GM23338 (cell line): ENCODE measurements at regions not wholly inside any gene's neighbourhood (a gene's known extent, or its start where the extent isn't known, plus 50 kb on each side); places are given as distances from the start of the nearest gene placed in this dataset.

ENCODE experiments used
- ATAC-seq: fragments of 200-7000 bp; cut with Tn5 transposase; 3 replicates; pipeline ENCODE4 v1.9.1; 2020
- DNase-seq: peaks from one replicate; pipeline ENCODE4 v3.0.0-alpha.2; 2015; ENCODE audit warnings: low spot score
- H2AFZ ChIP-seq: fragments of 200-600 bp; sonication (generic); 2 replicates; pipeline ENCODE4 v1.8.0; 2016; ENCODE audit warnings: antibody characterized with exemption, mild to moderate bottlenecking, moderate library complexity
- H3F3A ChIP-seq: fragments of 200-600 bp; sonication (generic); replicated peaks from 2 replicates; pipeline ENCODE4 v1.8.0; 2017; ENCODE audit warnings: antibody characterized with exemption, mixed run types, low read depth
- H3K27ac ChIP-seq: fragments of 200-600 bp; sonication (generic); 2 replicates; pipeline ENCODE4 v1.6.1; 2016; ENCODE audit warnings: low read depth
- H3K27me3 ChIP-seq: fragments of 200-600 bp; sonication (generic); 2 replicates; pipeline ENCODE4 v1.8.0; 2016; ENCODE audit warnings: mild to moderate bottlenecking, mixed run types, moderate library complexity; ENCODE audit not compliant: insufficient read depth
- H3K36me3 ChIP-seq: fragments of 200-600 bp; sonication (generic); 2 replicates; pipeline ENCODE4 v1.8.0; 2016; ENCODE audit warnings: mild to moderate bottlenecking; ENCODE audit not compliant: insufficient read depth
- H3K4me1 ChIP-seq: fragments of 200-600 bp; sonication (generic); 2 replicates; pipeline ENCODE4 v1.8.0; 2016; ENCODE audit warnings: mild to moderate bottlenecking, moderate library complexity; ENCODE audit not compliant: insufficient read depth
- H3K4me2 ChIP-seq: fragments of 200-600 bp; sonication (generic); 2 replicates; pipeline ENCODE4 v1.7.1; 2017; ENCODE audit warnings: mixed run types
- H3K4me3 ChIP-seq: fragments of 200-600 bp; sonication (generic); 2 replicates; pipeline ENCODE4 v1.6.1; 2016; ENCODE audit warnings: mixed run types
- H3K79me2 ChIP-seq: fragments of 200-600 bp; sonication (generic); replicated peaks from 2 replicates; pipeline ENCODE4 v1.8.0; 2017; ENCODE audit warnings: mild to moderate bottlenecking; ENCODE audit not compliant: insufficient read depth
- H3K9me2 ChIP-seq: fragments of 200-600 bp; sonication (generic); 2 replicates; pipeline ENCODE4 v1.8.0; 2017; ENCODE audit not compliant: insufficient read depth
- H4K20me1 ChIP-seq: fragments of 200-600 bp; sonication (generic); replicated peaks from 2 replicates; pipeline ENCODE4 v1.8.0; 2017; ENCODE audit warnings: mild to moderate bottlenecking; ENCODE audit not compliant: insufficient read depth
- H3K27ac Mint-ChIP-seq: 2 replicates; pipeline ENCODE4 v1.8.0; 2020; ENCODE audit warnings: inconsistent platforms, mild to moderate bottlenecking, moderate library complexity, mixed read lengths
- H3K27me3 Mint-ChIP-seq: 3 replicates; pipeline ENCODE4 v1.8.0; 2022; ENCODE audit warnings: low read depth, mild to moderate bottlenecking, moderate library complexity, mixed read lengths, inconsistent platforms; ENCODE audit not compliant: insufficient read depth, poor library complexity
- H3K36me3 Mint-ChIP-seq: 3 replicates; pipeline ENCODE4 v1.8.0; 2021; ENCODE audit warnings: low read depth, mild to moderate bottlenecking, inconsistent platforms, moderate library complexity, mixed read lengths
- H3K4me1 Mint-ChIP-seq: 3 replicates; pipeline ENCODE4 v1.8.0; 2020; ENCODE audit warnings: mild to moderate bottlenecking, inconsistent platforms, mixed read lengths
- H3K4me3 Mint-ChIP-seq: 3 replicates; pipeline ENCODE4 v1.8.0; 2021; ENCODE audit warnings: moderate library complexity, mild to moderate bottlenecking, inconsistent platforms, mixed read lengths
- H3K9me3 Mint-ChIP-seq: 3 replicates; pipeline ENCODE4 v1.8.0; 2020; ENCODE audit warnings: moderate library complexity, mild to moderate bottlenecking, inconsistent platforms, mixed read lengths
- CREB1 ChIP-seq: fragments of 250-450 bp; sonication (Bioruptor Pico); IDR thresholded peaks from 2 replicates; pipeline ENCODE4 v1.5.0; 2020; ENCODE audit warnings: low read depth, mild to moderate bottlenecking, moderate library complexity
- ETS1 ChIP-seq: IDR thresholded peaks from 2 replicates; pipeline ENCODE4 v1.6.1; 2016; ENCODE audit warnings: antibody characterized with exemption
- EZH2 ChIP-seq: fragments of 200-600 bp; sonication (generic); IDR thresholded peaks from one replicate; pipeline ENCODE4 v1.8.0; 2017; ENCODE audit warnings: antibody characterized with exemption, mild to moderate bottlenecking, low read depth; ENCODE audit not compliant: unreplicated experiment
- EZH2phosphoT487 ChIP-seq: fragments of 200-600 bp; sonication (generic); IDR thresholded peaks from one replicate; pipeline ENCODE4 v1.8.1; 2018; ENCODE audit warnings: antibody characterized with exemption; ENCODE audit not compliant: unreplicated experiment
- JUNB ChIP-seq: IDR thresholded peaks from one replicate; pipeline ENCODE4 v1.6.1; 2016; ENCODE audit warnings: antibody characterized with exemption; ENCODE audit not compliant: unreplicated experiment
- NANOG ChIP-seq: IDR thresholded peaks from 2 replicates; pipeline ENCODE4 v1.6.1; 2016; ENCODE audit warnings: antibody characterized with exemption, borderline replicate concordance
- REST ChIP-seq: IDR thresholded peaks from one replicate; pipeline ENCODE4 v1.6.1; 2018; ENCODE audit warnings: antibody characterized with exemption; ENCODE audit not compliant: unreplicated experiment
- STAT1 ChIP-seq: IDR thresholded peaks from one replicate; pipeline ENCODE4 v1.6.1; 2016; ENCODE audit warnings: antibody characterized with exemption; ENCODE audit not compliant: unreplicated experiment
- ZNF114 ChIP-seq: fragments of 250-450 bp; sonication (Bioruptor Pico); IDR thresholded peaks from 2 replicates; pipeline ENCODE4 v1.5.0; 2020; ENCODE audit warnings: mild to moderate bottlenecking, moderate library complexity
- ZNF462 ChIP-seq: fragments of 250-450 bp; sonication (Bioruptor Pico); IDR thresholded peaks from 2 replicates; pipeline ENCODE4 v1.5.0; 2020; ENCODE audit warnings: mild to moderate bottlenecking, moderate library complexity

GRCh38 chr5:138676556-138677193 is 76.5 kb upstream of the CTNNA1 start (continued):
- TF ChIP-seq ZNF462, result no peak
- no peak for TF ChIP-seq REST
- no peak for TF ChIP-seq STAT1
- TF ChIP-seq EZH2phosphoT487, result no peak

- Mint-ChIP-seq H3K27me3 (no peaks in the 10 kb centered on the region), H3K27ac (no peak overlapping the region), H3K4me3 (no peak overlapping the region), H3K36me3 (no peaks in the 10 kb centered on the region; the same call in 2 of the 3 replicates), H3K9me3 (no peaks in the 10 kb centered on the region; the same call in 2 of the 3 replicates), H3K4me1 (no peaks in the 10 kb centered on the region)
- H3K36me3 ChIP-seq, result no peaks in the 10 kb centered on the region
- no peak overlapping the region for H2AFZ ChIP-seq
- no peaks in the 10 kb centered on the region for H3F3A ChIP-seq
- ATAC-seq (no peak), DNase-seq (no peak)
- no peak overlapping the region for H3K27ac ChIP-seq
- no peaks in the 10 kb centered on the region for H3K27me3 ChIP-seq
- no peak overlapping the region for H3K4me3 ChIP-seq
- H3K9me2 ChIP-seq, result no peaks in the 10 kb centered on the region
- H4K20me1 ChIP-seq, result no peaks in the 10 kb centered on the region
- H3K4me2 ChIP-seq, result no peak overlapping the region
- no peaks in the 10 kb centered on the region for H3K79me2 ChIP-seq
- no peaks in the 10 kb centered on the region for H3K4me1 ChIP-seq
- no peak for TF ChIP-seq ETS1
- TF ChIP-seq EZH2, result no peak
- TF ChIP-seq ZNF114 (CRISPR knock-in tag), result no peak
- no peak for TF ChIP-seq STAT1
- no peak for TF ChIP-seq REST
- TF ChIP-seq NANOG, result no peak
- no peak for TF ChIP-seq CREB1 (CRISPR knock-in tag)
- TF ChIP-seq JUNB, result no peak
- no peak for TF ChIP-seq EZH2phosphoT487
These were observed 77.2 kb upstream of the CTNNA1 start for GRCh38 chr5:138676002-138676401.
